Stimulated activated CD8-positive, alpha-beta memory T cell treated with anti-CD3 and anti-CD28 coated beads, Interleukin-7, amount 100 ng/mL, for 4 hours (primary cell): ENCODE measurements at regions not wholly inside any gene's neighbourhood (a gene's known extent, or its start where the extent isn't known, plus 50 kb on each side); places are given as distances from the start of the nearest gene placed in this dataset.
"Not testable (repeated sequence)": the region's sequence is repeated elsewhere in the genome, so short reads cannot be mapped to it uniquely, and the experiment has no call there.

Experiments
- DNase-seq, 2 donors: peaks; one replicate each; pipeline ENCODE4 v3.0.0-alpha.2; 2020; ENCODE audit warnings: low read depth in 2 of 2

GRCh38 chrX:121433289-121433688, 385.9 kb downstream of the GLUD2 start:
- DNase-seq = no peak

- DNase-seq = not testable (repeated sequence)
Measured at GRCh38 chrX:121437666-121438065, 390.3 kb downstream of the GLUD2 start.

- DNase-seq = no peak
Measured at GRCh38 chrX:121455890-121456289, 408.5 kb downstream of the GLUD2 start.

DNA sequence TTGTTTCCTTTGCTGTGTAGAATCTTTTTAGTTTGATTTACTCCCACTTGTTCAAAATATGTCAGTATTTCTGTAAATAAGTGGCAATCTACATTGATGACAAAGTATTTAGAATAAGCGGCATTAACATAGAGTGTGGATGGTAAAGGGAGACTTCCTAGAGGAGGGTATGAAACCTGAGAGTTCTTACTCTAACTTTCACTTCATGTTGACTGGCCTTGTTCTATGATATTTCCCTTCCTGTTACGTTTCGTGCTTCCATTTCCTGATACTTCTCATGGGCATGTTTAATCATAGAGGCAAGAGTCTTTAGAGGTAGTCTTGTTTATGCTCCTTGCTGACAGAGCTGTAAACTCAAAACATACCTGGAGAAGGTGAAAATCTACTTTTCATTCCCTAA, 408.9 kb downstream of the GLUD2 start:
- DNase-seq = no peak

DNA sequence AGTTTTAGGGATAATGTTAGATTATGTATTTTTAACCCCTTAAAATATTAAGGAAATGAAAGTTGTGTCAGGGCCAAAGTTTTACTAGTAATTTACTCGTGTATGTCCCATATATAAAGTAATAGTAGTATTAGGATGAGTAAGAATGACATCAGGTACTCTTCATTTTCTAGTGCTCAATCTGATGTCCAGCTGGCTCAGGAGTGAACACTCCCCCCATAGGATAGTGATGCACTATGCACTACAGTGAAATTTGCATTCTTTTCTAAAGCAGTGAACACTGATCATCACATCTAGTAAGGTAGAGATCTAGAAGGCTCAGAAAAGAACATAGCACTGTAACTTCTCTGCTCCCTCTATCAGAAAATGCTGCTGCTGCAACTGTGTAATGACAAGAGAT, 409.7 kb downstream of the GLUD2 start:
- DNase-seq = no peak

DNA sequence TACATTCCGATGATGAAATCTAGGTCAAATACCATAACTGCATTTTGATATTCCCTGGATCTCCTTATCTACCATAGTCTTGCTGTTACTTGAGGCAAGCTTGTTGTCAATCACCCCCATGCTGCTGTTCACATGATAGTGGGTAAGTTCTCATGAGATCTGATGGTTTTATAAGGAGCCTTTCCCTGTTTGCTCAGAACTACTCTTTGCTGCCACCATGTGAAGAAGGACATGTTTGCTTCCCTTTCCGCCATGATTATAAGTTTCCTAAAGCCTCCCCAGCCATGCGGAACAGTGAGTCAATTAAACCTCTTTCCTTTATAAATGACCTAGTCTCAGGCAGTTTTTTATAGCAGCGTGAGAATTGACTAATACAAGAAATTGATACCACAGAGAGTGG, 432.0 kb downstream of the GLUD2 start:
- no peak for DNase-seq

DNA sequence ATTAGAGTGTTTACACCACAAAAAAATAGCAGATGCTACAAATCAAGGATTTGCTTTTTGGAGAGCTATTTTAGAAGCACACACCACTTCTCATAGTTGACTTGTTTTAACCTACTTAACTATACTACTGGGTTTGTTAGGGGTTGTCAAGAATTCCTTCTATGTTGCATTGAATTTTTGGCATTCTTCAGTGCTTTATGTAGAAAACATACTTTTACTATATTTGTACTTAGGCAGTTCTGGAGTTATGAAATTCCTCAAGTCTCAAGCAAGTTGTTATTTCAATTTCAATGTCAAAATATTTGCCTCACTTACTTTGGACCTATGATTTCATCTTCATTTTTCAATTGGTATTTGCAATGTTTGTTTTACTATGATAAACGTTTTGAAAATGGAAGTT, 449.6 kb downstream of the GLUD2 start:
- DNase-seq = no peak

- DNase-seq = no peak
Measured at GRCh38 chrX:121504153-121504552, 456.7 kb downstream of the GLUD2 start.

GRCh38 chrX:121546317-121546716, 498.9 kb downstream of the GLUD2 start:
- no peak for DNase-seq

DNA sequence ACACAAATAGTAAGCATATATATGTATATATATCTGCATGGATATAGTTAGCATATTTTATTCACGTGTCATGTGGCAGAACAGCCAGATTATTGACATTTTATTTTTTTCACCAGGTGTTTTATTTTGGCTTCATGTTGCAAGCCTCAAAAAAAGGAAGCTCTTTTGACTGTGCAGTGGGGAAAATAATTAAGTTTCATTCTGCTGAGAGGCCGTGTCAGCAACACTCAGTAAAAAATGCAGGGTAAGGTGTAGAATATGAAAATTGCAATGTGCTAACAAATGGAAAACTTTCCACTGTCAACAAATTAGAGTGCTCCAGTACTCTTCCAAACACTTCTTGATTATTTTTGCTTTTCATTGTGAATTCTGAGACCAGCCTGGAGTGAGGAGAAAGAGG, 511.5 kb downstream of the GLUD2 start:
- DNase-seq = no peak

- no peak for DNase-seq
Measured at GRCh38 chrX:121562616-121563015, 515.2 kb downstream of the GLUD2 start.

GRCh38 chrX:121569609-121570008, 522.2 kb downstream of the GLUD2 start:
- no peak for DNase-seq

- DNase-seq = no peak
Measured at GRCh38 chrX:121570072-121570841, 522.8 kb downstream of the GLUD2 start.

DNA sequence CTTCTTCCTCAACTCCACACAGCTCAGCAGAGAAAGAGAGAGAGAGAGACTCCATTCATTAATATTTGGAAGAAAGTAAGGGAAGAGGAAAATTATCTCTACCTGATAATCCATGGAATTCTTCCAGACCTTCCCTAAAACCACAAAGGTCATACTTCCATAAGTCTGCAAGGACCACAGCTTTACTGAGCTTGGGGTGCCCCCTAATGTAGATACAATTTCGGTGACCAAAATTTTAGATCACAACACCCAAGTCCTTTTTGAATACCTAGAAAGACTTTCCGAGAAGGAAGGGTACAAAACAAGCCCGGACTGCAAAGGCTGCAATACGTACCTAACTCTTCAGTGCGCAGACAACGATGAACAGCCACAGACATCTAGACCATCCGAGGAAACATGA, 523.9 kb downstream of the GLUD2 start:
- no peak for DNase-seq

- DNase-seq = not testable (repeated sequence)
Measured at GRCh38 chrX:121574384-121574783, 527.0 kb downstream of the GLUD2 start.

- no peak for DNase-seq
Measured at GRCh38 chrX:121579016-121579760, 531.8 kb downstream of the GLUD2 start.

DNA sequence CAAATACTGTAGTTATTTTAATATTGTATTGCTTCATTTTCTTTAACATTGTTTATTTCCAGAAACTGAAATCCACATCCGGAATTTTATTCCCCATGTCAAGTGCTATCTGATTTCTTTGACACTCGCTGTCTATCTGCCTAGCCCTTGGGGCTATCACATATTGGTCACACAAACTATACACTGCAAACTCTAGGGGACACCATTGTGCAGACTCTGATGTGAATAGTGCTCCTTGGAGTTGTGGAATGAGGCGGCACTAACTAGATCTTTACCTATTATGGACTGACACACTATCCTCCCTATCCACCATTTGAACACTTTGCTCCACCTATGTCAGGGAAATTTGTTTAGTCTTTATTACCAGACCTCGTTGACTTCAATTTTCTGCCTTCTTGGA, 534.5 kb downstream of the GLUD2 start:
- no peak for DNase-seq

DNA sequence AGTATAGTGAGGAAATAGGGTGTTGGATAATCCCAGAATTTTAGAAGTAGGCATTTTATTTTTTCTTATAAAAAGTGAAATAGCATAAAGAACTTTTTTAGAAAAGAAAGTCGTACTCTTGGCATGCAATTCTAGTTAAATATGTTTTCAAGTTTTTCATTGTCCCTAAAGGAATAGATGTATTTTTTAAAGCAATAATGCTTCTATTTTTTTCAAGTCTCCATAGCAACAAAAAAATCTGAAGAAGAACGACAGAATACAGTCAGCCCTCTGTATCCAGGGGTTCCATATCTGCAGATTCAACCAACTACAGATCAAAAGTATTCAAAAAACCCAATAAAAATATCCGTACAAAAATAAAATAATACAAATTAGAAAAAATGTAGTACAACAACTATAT, 538.2 kb downstream of the GLUD2 start:
- DNase-seq = no peak

DNA sequence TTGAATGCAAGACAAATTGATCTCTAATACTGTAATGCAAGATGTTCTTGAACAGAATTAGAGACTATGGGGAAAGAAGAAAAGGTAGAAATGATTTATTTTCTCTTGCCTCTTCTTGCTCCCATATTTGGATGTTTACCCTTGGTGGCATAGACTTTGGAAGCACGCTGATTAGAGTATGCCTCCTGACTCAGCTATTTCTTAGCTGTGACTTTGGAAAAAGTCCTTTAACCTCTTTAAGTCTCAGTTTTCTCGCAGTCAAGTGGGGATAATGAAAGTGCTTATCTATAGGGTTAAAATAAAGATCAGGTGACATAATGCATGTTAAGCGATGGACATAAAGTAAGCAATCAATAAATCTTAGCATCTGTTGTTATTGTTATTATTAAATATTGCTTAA, 545.5 kb downstream of the GLUD2 start:
- no peak for DNase-seq

- no peak for DNase-seq
Measured at GRCh38 chrX:121598356-121598755, 550.9 kb downstream of the GLUD2 start.

- no peak for DNase-seq
Measured at GRCh38 chrX:121635141-121635540, 587.7 kb downstream of the GLUD2 start.

DNA sequence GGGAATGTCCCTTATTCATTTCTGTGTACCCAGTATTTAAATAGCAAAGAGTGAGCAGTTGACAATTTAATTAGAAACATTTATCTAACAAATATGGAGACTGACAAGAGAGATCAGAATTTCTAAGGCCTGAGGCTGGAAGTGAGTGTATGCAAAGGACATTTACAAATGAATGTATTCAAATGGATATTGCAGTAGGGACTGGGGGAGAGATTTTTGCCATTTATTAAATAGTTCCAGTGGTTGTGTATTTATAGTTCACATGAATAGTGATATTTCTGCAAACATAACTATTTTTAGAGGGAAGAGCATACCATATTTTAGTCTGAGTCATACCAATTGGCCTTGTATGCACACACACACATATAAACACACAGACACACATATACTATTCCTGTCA, 592.4 kb downstream of the GLUD2 start:
- DNase-seq = no peak

GRCh38 chrX:121641560-121641959, 594.1 kb downstream of the GLUD2 start:
- DNase-seq = no peak
